Type B pancreatic cell (in vitro differentiated cells): ENCODE measurements at regions not wholly inside any gene's neighbourhood (a gene's known extent, or its start where the extent isn't known, plus 50 kb on each side); places are given as distances from the start of the nearest gene placed in this dataset.

Experiments used
- DNase-seq: peaks from one replicate; pipeline ENCODE4 v3.0.0; 2021; ENCODE audit warnings: mixed read lengths; ENCODE audit not compliant: unreplicated experiment; ENCODE audit errors: extremely low spot score
- H3K27ac Mint-ChIP-seq: 2 replicates; pipeline ENCODE4 v1.8.0; 2021; ENCODE audit warnings: mild to moderate bottlenecking, mixed read lengths
- H3K27me3 Mint-ChIP-seq: 2 replicates; pipeline ENCODE4 v1.8.0; 2021; ENCODE audit warnings: mixed read lengths
- H3K36me3 Mint-ChIP-seq: 2 replicates; pipeline ENCODE4 v1.8.0; 2021; ENCODE audit warnings: mixed read lengths
- H3K4me1 Mint-ChIP-seq: one replicate; pipeline ENCODE4 v1.8.0; 2021; ENCODE audit warnings: mixed read lengths; ENCODE audit not compliant: unreplicated experiment
- H3K4me3 Mint-ChIP-seq: 2 replicates; pipeline ENCODE4 v1.8.0; 2021; ENCODE audit warnings: mild to moderate bottlenecking, mixed read lengths
- H3K9me3 Mint-ChIP-seq: 2 replicates; pipeline ENCODE4 v1.8.0; 2021; ENCODE audit warnings: mixed read lengths
- TF ChIP-seq, protein P1 (sequence below): fragments of 200-600 bp; sonication (generic); conservative IDR thresholded peaks from 2 replicates; pipeline ENCODE4 v1.5.0; 2021; ENCODE audit warnings: antibody characterized with exemption, mild to moderate bottlenecking

DNA sequence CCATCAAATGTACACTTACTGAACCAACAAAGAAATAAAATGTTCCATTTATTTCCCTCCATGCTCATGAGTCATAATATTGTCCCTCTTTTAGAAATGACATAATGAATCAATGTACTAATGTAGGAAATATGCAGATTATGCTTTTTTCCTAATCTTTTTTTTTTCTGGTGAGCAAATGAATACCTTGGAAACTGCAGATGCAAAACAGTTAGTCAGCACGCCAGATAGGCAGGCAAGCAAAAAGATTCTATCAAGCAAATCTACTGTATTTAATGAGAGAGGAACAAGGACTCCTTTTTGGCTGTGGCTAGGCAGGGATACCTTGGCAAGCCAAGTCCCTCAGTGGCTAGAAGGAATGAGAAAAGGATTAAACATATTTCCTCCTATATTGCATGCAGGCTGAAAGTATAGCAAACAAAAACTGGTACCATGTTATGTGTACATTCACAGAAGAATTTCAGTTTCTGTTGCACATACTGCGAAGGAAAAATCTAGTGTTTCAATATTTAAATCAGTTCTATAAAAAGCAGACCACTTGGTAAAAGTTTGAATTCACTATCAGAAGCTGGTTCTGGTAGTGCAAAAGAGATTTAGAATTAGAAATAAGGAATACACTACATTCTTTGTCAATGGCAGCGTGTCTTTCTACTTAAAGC is 605.4 kb downstream of the TLE1 start:
- DNase-seq = no peak
- H3K27ac Mint-ChIP-seq = no peak overlapping the region
- TF ChIP-seq, protein P1, sequence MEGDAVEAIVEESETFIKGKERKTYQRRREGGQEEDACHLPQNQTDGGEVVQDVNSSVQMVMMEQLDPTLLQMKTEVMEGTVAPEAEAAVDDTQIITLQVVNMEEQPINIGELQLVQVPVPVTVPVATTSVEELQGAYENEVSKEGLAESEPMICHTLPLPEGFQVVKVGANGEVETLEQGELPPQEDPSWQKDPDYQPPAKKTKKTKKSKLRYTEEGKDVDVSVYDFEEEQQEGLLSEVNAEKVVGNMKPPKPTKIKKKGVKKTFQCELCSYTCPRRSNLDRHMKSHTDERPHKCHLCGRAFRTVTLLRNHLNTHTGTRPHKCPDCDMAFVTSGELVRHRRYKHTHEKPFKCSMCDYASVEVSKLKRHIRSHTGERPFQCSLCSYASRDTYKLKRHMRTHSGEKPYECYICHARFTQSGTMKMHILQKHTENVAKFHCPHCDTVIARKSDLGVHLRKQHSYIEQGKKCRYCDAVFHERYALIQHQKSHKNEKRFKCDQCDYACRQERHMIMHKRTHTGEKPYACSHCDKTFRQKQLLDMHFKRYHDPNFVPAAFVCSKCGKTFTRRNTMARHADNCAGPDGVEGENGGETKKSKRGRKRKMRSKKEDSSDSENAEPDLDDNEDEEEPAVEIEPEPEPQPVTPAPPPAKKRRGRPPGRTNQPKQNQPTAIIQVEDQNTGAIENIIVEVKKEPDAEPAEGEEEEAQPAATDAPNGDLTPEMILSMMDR = no peak

DNA sequence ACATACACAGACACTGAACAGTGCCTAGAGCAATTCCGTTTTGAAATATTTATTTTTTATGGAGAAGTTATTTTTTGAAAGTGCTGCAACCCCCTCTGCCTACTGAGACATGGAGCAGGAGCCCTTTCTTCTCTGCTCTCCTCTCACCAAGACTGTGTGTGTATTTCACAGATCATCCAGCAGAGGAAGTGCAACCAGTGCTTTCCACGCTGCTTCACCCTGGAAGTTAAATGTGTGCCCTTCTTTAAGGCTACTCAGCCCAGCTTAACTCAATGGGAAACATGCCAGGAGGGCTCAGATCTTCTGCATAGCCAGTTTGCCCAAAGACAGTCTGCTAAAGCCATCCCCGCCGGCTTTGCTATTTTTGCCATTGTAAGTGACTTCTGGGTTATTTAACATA is 606.3 kb downstream of the TLE1 start:
- Mint-ChIP-seq H3K27me3 (peaks cover 6% of the 10 kb centered on the region), H3K36me3 (no peaks in the 10 kb centered on the region), H3K4me3 (no peak overlapping the region), H3K9me3 (peaks cover 9% of the 10 kb centered on the region), H3K27ac (no peak overlapping the region), H3K4me1 (peaks cover 18% of the 10 kb centered on the region)
- TF ChIP-seq, protein P1 = peak; percentile 60
- DNase-seq = no peak

More for the DNA sequence above, 605.4 kb downstream of the TLE1 start:
- no peaks in the 10 kb centered on the region for H3K36me3 Mint-ChIP-seq
- peaks cover 7% of the 10 kb centered on the region for H3K9me3 Mint-ChIP-seq
- H3K4me3 Mint-ChIP-seq = no peak overlapping the region
- H3K4me1 Mint-ChIP-seq = peaks cover 18% of the 10 kb centered on the region
- H3K27me3 Mint-ChIP-seq = peaks cover 6% of the 10 kb centered on the region

DNA sequence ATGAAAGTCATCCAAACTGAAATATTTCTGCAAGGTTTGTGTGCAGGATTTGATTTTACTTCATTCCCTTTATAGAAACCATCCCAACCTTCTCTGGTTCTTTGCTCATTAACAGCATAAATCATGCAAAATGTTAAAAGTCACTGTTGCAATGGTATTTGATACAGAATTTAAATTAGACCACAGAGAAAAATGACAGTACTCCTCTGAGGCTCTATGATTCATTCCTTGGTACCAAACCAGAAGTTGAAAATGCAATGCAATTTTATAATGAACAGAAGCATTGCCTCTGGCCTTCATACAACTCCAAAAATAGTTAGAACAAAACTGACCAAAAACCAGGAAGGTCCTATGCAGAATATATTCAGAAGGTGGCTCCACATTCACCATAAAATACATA is 607.1 kb downstream of the TLE1 start:
- no peak for DNase-seq
- H3K4me3 Mint-ChIP-seq = no peak overlapping the region
- H3K4me1 Mint-ChIP-seq = peaks cover 18% of the 10 kb centered on the region
- H3K36me3 Mint-ChIP-seq = no peaks in the 10 kb centered on the region
- H3K27me3 Mint-ChIP-seq = peaks cover 6% of the 10 kb centered on the region
- TF ChIP-seq, protein P1 = no peak
- no peak overlapping the region for H3K27ac Mint-ChIP-seq
- peaks cover 9% of the 10 kb centered on the region for H3K9me3 Mint-ChIP-seq

DNA sequence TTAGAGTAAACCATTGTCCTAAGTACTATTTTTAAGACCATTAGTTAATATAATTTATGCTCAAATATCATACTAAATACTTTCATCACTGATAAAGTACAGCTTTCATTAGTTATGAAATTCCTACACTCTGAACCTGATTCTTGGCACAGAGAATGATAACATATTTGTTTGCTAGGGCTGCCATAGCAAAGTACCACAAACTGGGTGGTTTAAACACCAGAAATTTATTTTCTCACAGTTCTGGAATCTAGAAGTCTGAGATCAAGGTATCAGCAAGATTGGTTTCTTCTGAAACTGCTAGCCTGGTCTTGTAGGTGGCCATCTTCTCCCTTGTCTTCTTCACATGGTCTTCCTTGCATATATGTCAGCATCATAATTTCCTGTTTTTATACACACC is 608.4 kb downstream of the TLE1 start:
- no peaks in the 10 kb centered on the region for H3K36me3 Mint-ChIP-seq
- TF ChIP-seq, protein P1 = no peak
- no peak overlapping the region for H3K27ac Mint-ChIP-seq
- H3K4me1 Mint-ChIP-seq = peaks cover 12% of the 10 kb centered on the region
- DNase-seq = no peak
- peaks cover 6% of the 10 kb centered on the region for H3K27me3 Mint-ChIP-seq
- H3K9me3 Mint-ChIP-seq = peaks cover 9% of the 10 kb centered on the region
- no peak overlapping the region for H3K4me3 Mint-ChIP-seq

DNA sequence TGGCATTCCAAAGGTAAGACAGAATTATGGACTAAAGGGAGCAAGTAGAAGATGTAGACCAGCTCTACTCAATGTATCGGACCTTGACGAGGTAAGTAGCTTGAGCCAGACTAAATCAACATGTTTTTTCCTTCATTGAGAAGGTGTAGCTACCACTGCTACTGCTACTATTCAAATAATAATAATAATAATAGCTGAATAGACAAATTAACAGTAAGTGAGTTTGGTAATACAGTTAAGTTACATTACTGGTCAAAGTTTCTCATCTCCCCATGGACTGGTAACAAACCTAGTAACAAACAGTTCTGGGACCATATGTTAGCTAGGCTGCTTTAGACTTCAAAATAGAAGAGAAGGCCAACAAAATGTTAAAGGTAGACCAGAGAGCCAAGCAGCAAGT is 609.2 kb downstream of the TLE1 start:
- Mint-ChIP-seq H3K27ac (no peak overlapping the region), H3K27me3 (peaks cover 6% of the 10 kb centered on the region), H3K36me3 (no peaks in the 10 kb centered on the region), H3K9me3 (peaks cover 9% of the 10 kb centered on the region), H3K4me3 (no peak overlapping the region), H3K4me1 (peaks cover 12% of the 10 kb centered on the region)
- TF ChIP-seq, protein P1 = no peak
- DNase-seq = no peak
